UCSD-AML1 (cell line): ENCODE measurements at regions not wholly inside any gene's neighbourhood (a gene's known extent, or its start where the extent isn't known, plus 50 kb on each side); places are given as distances from the start of the nearest gene placed in this dataset.

Experiments
- DNase-seq: peaks from one replicate; lab custom pipeline; 2025; ENCODE audit not compliant: unreplicated experiment; lab: John Stamatoyannopoulos, UW

- DNase-seq, result no peak
These were observed 476.5 kb upstream of the TRIB2 start for GRCh38 chr2:12240206-12240605.

- DNase-seq, result no peak
These were observed 473.4 kb upstream of the TRIB2 start for GRCh38 chr2:12243381-12243780.

- DNase-seq, result no peak
These were observed 472.7 kb upstream of the TRIB2 start for GRCh38 chr2:12244070-12244469.

GRCh38 chr2:12251121-12251520 is 465.6 kb upstream of the TRIB2 start:
- no peak for DNase-seq

GRCh38 chr2:12251749-12252148 is 465.0 kb upstream of the TRIB2 start:
- DNase-seq, result no peak

GRCh38 chr2:12253167-12253778 is 463.5 kb upstream of the TRIB2 start:
- DNase-seq, result no peak

GRCh38 chr2:12254280-12254860 is 462.4 kb upstream of the TRIB2 start:
- DNase-seq, result no peak

GRCh38 chr2:12256206-12256605 is 460.5 kb upstream of the TRIB2 start:
- DNase-seq, result no peak

- no peak for DNase-seq
These were observed 459.3 kb upstream of the TRIB2 start for GRCh38 chr2:12257476-12257875.

- DNase-seq, result no peak
These were observed 457.2 kb upstream of the TRIB2 start for GRCh38 chr2:12259493-12259892.

GRCh38 chr2:12261986-12262680 is 454.6 kb upstream of the TRIB2 start:
- no peak for DNase-seq

GRCh38 chr2:12262681-12263436 is 453.9 kb upstream of the TRIB2 start:
- DNase-seq, result no peak

- no peak for DNase-seq
These were observed 453.0 kb upstream of the TRIB2 start for GRCh38 chr2:12263730-12264129.

- no peak for DNase-seq
These were observed 452.6 kb upstream of the TRIB2 start for GRCh38 chr2:12264146-12264545.

- no peak for DNase-seq
These were observed 451.1 kb upstream of the TRIB2 start for GRCh38 chr2:12265646-12266045.

GRCh38 chr2:12267042-12267441 is 449.7 kb upstream of the TRIB2 start:
- DNase-seq, result no peak

GRCh38 chr2:12269041-12269972 is 447.4 kb upstream of the TRIB2 start:
- DNase-seq, result no peak

GRCh38 chr2:12270876-12271588 is 445.7 kb upstream of the TRIB2 start:
- DNase-seq, result no peak

GRCh38 chr2:12271589-12271984 is 445.1 kb upstream of the TRIB2 start:
- DNase-seq, result no peak

- DNase-seq, result no peak
These were observed 443.6 kb upstream of the TRIB2 start for GRCh38 chr2:12273111-12273510.
